GM13976 (cell line): ENCODE measurements at regions not wholly inside any gene's neighbourhood (a gene's known extent, or its start where the extent isn't known, plus 50 kb on each side); places are given as distances from the start of the nearest gene placed in this dataset.

Experiments used
- DNase-seq: peaks from one replicate; pipeline ENCODE4 v3.0.0; 2012; ENCODE audit warnings: low spot score
- in situ Hi-C: fragments of 300-500 bp; cut with MboI; formaldehyde crosslinking; loops from one replicate; pipeline ENCODE4 v1.12.0; 2022; ENCODE audit warnings: low sequenced_read_pairs, mixed read lengths, inconsistent platforms; ENCODE audit not compliant: unreplicated experiment
- TF ChIP-seq, protein P1 (sequence below): IDR thresholded peaks from 2 replicates; pipeline ENCODE4 v1.5.1; 2012; ENCODE audit warnings: borderline replicate concordance, mild to moderate bottlenecking; ENCODE audit not compliant: insufficient read depth; ENCODE audit errors: extremely low read depth, missing control alignments, control extremely low read depth

- no peak for DNase-seq
- TF ChIP-seq, protein P1, sequence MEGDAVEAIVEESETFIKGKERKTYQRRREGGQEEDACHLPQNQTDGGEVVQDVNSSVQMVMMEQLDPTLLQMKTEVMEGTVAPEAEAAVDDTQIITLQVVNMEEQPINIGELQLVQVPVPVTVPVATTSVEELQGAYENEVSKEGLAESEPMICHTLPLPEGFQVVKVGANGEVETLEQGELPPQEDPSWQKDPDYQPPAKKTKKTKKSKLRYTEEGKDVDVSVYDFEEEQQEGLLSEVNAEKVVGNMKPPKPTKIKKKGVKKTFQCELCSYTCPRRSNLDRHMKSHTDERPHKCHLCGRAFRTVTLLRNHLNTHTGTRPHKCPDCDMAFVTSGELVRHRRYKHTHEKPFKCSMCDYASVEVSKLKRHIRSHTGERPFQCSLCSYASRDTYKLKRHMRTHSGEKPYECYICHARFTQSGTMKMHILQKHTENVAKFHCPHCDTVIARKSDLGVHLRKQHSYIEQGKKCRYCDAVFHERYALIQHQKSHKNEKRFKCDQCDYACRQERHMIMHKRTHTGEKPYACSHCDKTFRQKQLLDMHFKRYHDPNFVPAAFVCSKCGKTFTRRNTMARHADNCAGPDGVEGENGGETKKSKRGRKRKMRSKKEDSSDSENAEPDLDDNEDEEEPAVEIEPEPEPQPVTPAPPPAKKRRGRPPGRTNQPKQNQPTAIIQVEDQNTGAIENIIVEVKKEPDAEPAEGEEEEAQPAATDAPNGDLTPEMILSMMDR: no peak
- in situ Hi-C loops: no loop called here
These were observed 291.9 kb downstream of the KCNC2 start for GRCh38 chr12:74917743-74918142.

DNA sequence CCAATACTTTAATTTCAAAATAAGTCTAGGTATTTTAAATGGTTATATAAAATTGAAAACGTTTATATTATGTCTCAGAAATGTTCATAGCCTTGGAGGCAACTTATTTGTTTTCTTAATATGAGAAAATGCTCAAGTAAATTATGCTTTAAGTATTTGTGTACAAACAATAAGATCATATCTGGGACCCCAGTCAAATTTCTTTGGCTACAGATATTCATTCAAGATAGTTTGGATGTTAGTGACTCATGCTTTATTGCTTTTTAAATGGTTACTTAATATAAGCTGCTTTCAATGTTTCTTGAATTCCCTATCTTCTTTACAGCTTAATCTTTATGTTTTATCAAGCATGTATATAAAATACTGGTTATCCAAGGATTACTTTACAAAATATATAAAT, 291.3 kb downstream of the KCNC2 start:
- in situ Hi-C loops: no loop called here
- no peak for DNase-seq
- TF ChIP-seq, protein P1: no peak

DNA sequence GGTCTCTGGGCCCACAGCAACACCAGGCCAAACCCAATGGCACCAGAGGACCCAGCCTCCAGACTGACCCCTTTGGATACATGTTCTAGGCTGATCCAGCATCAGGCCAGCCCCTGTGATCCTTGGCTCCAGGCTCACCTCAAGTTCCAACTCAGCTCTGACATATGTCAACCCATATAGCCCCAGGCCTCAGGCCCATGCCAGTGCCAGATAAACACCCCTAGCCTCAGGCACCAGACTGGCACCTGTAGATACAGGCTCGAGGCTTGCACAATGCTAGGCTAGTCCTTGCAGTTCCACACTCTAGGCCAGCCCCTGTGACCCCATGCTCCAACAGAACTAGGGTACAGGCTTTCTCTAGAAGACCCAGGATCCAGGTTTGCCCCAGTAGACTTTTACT, 287.5 kb downstream of the KCNC2 start:
- no peak for DNase-seq
- in situ Hi-C loops: no loop called here
- TF ChIP-seq, protein P1: no peak

- in situ Hi-C loops: no loop called here
- no peak for DNase-seq
- TF ChIP-seq, protein P1: no peak
These were observed 287.0 kb downstream of the KCNC2 start for GRCh38 chr12:74922642-74923041.

- DNase-seq: no peak
These were observed 268.0 kb downstream of the KCNC2 start for GRCh38 chr12:74941670-74942069.

DNA sequence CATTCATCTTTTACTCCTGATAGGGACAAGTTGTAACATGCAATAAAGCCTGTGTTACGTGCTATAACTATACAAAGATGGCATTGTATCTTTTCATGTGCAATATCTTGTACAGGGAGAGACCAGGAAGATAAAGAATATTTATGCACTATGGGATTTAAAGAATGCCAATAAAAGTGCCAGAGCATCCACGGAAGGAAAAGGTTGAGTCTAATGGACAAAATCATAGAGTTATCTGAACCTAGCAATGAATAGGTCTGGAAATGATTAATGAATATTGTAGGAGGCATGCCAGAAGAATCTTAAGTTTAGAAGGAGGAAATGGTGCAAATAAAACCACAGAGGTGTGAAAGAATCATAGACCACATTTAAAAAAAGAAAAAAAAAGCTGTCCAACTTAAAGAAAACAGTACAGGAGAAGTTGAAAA, 263.9 kb downstream of the KCNC2 start:
- in situ Hi-C loops: no loop called here
- TF ChIP-seq, protein P1: no peak

More at GRCh38 chr12:74941670-74942069, 268.0 kb downstream of the KCNC2 start:
- in situ Hi-C loops: no loop called here
- TF ChIP-seq, protein P1: no peak

DNA sequence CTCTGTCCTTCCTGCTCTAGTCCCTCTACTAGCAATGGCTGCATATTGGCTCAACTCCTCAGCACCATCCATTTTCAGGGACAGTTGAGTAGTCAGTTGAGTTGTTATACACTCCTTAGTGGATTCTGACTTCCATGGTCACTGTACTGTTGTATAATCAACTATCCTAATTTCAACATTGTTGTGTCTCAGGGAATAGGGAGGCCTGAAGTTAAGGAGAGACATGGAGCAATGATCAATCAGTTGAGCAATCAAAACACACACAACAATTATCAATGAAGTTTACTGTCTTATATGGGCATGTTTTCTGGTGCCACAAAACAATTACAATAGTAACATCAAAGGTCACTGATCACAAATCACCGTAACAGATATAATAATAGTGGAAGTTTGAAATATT, 255.9 kb downstream of the KCNC2 start:
- in situ Hi-C loops: no loop called here
- no peak for DNase-seq
- TF ChIP-seq, protein P1: no peak

More for the DNA sequence above, 263.9 kb downstream of the KCNC2 start:
- no peak for DNase-seq
